Stimulated activated CD4-positive, alpha-beta T cell treated with anti-CD3 and anti-CD28 coated beads, Interleukin-1b, Interleukin-23, amount 100 ng/mL, for 4 hours (primary cell): ENCODE measurements at regions not wholly inside any gene's neighbourhood (a gene's known extent, or its start where the extent isn't known, plus 50 kb on each side); places are given as distances from the start of the nearest gene placed in this dataset.
"Not testable (repeated sequence)": the region's sequence is repeated elsewhere in the genome, so short reads cannot be mapped to it uniquely, and the experiment has no call there.

ENCODE experiments used
- DNase-seq, 2 donors: peaks; one replicate each; pipeline ENCODE4 v3.0.0-alpha.2; 2020; ENCODE audit warnings: low read depth in 2 of 2

DNA sequence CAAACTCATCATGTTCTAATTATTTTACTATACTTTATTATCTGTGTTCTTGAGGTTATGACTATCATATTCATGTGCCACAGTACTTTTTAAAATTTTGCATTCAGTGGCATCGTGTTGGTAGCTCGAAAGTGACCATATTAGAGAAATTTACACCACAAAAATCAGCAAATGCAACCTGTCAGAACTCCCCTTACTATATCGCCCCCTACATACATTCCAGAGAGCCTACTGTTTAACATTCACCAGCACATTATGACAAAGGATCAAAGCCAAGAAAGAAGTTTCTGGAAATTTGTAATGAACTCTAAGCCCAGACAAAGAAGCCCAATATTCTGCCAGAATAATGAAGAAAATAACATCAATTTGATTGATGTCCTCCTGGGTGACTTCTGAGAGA is 909.3 kb downstream of the LTN1 start:
- DNase-seq: no peak

DNA sequence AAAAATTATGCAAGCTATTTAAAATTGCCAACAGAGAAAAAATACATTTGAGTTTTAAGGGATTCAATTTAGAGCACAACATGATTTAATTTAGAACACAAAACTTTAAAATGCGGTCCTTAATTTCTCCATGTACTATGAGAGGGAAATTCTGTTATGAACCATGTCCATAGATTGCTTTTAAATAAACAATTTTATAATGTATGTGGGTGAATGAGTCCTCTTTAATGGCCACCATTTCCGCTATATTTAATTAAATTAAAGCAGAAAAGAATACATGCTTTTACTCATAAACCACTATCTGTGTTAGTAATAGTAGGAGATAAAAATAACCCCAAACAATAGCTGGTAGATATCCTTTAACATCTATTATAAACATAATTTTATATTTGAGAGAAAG is 914.6 kb downstream of the LTN1 start:
- DNase-seq: no peak

DNA sequence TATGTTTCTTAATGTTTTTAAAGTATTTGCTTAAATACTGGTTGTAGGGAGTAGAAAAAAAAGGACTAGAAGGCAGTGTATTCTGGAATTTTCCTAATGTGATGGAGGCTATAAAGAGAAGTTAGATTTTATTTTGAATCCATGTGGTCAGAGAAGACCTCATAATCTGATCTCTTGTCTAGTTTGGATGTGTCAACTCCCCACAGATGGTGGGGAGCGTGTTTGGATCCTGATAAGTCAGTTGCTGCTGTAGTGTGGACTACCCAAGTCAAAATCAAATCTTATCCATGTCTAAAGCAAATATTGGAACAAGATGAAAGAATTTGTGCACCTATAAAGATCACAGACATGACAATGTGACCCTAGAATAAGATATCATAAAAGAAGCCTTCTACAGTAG is 918.0 kb downstream of the LTN1 start:
- DNase-seq: no peak

DNA sequence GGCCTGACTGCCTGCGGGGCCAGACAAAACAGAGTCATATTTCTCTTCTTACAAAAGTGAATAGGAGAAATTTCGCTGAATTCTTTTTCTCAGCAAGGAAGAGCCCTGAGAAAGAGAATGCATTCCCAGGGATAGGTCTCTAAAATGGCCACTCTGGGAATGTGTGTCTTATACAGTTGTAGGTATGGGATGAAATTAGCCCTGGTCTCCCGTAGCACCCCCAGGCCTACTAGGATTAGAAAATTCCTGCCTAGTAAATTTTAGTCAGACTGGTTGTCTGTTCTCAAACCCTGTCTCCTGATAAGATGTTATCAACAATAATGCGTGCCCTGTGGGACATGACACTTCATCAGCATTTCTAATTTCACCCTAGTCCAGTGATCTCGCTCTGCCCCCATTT is 920.1 kb downstream of the LTN1 start:
- DNase-seq: no peak

DNA sequence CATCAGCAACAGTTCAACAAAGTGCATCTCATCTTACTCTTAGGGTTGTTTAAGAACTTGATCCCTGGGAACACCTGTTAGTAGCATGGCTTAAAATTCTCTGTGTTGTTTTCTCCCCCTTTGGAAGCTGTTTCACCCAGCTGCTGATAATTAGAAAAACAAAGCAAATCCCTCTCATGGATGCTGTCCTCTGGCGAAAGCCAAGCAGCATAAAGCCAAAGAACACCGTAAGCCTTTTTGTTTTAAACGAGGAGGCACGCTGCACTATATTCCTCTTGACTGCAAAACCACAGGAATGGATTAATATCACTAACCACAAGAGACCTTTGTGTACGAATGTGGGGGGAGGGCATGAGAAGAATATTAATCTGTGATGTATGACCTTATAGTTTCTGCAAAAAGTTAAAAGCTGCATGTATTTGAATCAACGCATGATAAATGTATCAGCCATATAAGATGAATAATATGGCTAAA is 923.2 kb downstream of the LTN1 start:
- no peak for DNase-seq

DNA sequence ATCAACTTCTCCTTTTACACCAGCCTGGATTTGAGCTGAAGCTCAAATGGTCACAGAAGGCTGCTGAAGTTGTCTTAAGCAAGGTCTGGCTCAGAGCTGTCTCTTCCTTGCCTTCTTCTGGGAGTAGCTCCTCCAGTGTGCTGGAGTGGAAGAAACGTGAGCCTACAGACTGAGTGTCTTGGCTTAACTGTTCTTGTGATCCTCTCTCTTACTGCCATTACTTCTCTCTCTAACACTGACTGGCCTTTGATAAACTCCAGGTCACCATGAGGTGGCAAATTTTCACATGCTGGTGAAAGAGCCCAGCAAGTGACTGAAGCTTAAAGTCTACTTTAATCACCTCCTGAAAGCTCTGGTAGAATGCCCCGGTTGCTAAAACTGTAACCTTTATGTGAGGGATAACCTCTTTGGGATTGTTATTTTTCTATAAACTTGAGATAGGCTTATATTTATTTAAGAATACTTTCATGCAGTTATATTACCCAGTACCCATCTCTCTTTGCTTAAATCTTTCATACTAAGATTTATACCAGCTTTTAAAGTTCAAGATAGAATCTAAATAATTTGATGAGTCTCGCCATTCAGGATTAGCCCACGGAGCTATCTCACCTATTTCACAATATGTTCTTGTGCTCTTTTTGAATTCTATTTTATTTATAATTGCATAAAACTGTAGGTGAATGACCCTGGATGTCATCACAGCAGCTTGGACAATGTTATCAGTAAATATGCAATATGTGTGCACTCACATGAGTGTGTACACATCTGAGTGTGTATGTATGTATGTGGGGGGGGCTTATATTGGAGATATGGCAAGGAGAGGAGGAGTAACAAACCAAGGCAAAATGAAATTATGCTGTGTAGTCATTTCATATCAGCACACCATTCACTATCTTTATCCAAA is 924.0 kb downstream of the LTN1 start:
- no peak for DNase-seq

DNA sequence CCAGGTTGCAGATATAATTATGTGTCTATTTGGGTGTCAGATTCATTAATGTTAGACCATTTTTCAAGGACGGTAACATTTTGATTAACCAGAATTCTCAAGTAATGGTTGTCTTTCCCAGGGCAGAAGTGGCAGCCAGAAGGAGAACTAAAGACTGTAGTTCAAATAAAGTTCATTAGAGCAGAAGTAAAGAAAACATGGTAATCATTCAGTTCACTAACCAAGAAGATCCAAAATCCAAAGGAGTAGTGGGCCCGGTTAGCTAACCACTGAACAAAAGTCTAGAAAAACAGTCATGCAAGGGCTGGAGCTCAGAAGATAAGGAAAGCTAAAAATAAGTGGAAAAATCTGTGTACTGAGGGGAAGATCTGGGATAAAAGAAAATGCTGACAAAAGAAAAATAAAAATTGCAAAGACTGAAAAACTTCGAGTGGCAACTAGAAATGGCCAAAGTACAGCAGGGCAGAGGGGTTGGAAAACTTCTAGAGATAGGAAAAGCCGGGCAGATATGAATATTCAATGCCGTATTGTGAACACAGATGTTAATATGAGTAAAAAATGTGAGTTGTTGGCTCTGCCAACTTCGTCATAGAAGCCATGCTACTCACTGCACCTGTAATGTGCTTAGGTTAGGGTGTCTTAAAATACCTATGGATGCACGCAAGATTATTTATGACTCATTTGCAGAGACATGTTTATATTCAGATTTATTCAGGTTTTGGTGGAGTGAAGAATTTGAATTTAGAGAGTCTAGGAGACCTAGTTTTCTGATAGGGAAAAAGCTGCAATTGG is 925.9 kb downstream of the LTN1 start:
- DNase-seq: no peak

DNA sequence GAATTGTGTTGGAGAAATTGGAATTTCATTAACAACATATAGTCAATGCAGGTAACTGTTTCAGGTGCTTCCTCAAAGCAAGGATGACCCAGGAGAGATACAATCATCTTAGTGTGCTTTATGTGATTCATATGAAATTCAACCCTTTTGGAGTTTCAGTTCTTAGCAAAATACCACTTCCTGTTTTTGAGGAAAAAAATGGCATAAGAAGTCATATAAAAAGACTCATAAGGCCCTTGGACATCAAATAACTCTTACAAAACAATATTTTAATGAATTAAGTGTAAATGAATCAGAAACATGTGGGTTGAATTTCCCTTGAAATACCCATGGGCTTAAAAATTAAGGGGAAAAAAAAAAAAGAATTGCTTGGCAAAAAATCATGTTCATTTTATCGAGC is 926.6 kb downstream of the LTN1 start:
- no peak for DNase-seq

DNA sequence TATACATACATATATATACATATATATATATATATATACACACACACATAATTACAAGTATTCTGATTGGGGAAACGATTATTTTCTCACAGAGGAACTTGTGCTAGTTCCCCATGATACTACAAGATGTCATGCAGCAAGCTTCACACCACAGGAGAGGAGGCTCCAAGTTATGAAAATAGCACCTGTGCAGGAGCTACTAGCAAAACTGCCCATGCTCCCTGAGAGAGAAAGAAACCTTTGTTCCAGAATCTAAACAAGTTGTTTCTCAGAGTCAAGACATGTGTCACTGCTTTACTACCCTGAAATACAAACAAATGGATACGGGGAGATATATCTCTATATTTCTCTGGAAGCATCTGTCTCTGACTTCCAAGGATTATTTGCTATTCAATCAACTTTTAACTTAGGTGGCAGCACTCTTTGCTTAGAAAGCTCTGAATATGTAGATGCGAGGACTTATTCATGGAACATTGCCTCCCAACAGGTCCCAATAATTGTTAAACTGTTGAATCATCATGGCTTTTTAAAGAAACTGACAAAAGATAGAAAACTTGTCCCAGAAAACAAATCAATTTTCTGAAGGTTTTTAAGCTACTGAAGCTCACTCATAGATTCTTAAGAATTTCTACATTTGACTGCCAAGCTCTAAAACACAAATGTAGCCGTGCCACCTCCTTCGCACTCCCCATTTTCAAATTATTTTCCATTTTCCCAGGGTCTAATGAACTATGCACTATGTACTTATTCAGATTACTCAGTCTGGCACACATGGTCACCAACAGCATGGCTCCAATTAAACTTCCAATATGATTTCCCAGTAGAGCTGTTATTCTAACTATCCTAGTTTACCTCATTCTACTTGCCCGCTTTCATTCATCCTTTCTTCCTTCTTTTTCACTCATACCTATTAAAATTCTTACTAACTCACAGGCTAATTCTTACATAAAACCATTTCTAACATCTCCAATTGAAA is 929.1 kb downstream of the LTN1 start:
- no peak for DNase-seq

DNA sequence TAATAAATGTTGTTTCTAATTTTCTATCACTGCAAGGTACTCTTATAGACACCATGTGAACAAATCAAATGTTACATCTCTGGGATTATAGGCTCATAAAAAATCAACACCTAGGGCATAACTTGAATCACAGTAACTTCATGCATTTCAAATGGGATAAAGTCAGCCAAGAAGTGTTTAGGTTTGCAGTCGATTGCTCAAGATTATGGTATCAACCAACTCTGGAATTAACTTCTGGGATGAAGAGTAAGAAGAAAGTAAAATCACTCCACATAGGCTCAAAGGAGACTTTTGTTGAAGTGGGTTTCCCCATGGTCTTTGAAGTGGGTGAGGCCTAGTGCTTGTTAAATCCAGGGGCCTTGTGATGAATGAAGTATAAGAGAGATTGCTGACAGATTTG is 939.7 kb downstream of the LTN1 start:
- DNase-seq: not testable (repeated sequence)

DNA sequence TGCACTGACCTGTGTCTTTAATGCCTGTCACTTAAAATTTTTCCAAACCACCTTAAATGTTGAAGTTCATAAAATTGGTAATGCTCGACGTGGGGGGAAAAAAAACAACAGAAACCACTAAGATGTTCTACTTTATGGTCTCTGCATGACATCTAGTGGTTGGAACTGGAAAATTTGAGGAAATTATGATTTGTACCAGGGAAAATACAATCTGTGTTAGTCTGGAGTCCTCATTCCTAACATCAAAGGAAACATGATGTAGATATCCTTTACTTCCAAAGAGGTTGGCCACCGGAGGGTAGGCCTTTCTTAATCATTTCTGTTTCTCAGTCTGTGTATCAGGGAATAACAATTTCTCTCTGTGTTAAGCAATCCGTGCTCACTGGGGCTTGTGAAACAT is 941.0 kb downstream of the LTN1 start:
- not testable (repeated sequence) for DNase-seq

DNA sequence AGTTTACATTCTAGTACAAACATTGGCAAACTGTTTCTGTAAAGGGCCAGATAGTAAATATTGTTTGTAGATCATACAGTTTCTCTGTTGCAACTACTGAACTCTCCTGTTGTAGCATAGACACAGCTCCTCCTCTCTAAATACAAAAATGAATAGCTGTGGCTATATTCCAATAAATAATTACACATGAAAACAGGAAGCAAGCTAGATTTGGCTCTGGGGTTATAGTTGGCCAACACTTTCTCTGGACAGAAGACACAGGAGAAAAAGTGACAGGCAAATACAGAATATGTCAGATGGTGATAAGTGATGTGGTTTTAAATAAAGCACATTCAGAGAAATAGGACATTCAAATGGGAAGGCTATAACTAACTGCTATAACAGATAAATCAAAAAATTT is 957.0 kb downstream of the LTN1 start:
- not testable (repeated sequence) for DNase-seq

DNA sequence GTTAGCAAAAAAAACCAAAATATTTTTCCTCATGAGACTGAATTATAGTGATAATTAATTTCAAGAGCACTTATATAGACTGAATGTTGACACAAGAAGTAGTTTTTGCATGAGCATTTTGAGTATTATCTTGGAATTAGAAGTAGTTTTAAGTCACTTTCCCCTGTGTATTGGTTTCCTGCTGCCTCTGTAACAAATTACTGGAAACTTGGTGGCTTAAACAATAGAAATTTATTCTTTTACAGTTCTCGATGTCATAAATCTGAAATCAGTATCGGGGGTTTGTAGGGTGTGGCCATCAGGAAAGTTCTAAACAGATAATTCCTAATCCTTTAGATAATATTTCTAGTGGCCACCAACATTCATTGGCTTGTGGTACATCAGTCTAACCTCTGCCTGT is 957.8 kb downstream of the LTN1 start:
- DNase-seq: not testable (repeated sequence)

DNA sequence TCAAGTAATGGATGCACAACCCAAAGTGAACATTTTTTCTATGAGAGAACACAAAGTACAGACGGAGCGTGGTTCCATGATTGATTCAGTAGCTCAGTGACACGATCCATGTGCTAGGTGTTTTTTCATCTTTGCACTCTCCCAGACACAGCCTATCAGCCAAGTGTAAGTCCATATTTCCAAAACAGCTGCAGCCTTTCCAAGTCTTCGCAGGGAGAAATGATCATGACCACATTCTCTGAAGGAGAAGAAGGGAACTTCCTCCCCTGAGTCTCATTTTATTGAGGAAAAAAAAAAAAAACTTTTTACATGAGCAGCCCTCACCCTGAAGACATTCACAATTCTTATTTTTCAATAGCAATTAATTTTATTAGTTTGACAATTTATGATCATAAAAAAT is 958.3 kb downstream of the LTN1 start:
- DNase-seq: not testable (repeated sequence)

DNA sequence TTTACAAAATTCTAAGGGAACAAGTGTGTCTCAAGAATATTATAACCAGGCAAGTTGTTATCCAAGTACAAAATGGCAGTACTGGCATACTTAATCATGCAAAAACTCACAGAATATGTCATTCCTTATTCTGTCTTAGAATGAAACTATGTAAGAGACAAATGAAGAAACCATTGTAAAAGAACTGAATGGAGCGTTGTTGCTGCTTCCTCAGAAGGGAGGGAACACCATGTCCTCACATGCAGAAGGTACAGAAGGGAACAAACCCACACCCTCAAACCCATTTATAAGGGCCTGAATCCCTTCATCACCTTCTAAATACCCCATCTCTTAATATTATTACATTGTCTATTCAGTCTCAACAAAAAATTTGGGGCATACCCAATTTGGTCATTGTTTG is 960.0 kb downstream of the LTN1 start:
- not testable (repeated sequence) for DNase-seq

DNA sequence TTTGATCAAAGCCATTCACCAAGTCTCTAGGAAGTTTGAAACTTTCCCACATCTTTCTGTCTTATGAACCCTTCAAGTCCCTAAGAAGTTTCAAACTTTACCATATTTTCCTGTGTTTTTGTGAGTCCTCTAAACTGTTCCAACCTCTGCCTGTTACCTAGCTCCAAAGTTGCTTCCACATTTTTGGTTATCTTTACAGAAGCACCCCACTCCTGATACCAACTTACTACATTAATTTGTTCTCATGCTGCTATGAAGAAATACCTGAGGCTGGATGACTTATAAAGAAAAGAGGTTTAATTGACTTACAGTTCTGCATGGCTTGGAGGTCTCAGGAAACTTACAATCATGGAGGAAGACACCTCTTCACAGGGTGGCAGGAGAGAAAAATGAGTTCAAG is 961.6 kb downstream of the LTN1 start:
- DNase-seq: not testable (repeated sequence)

DNA sequence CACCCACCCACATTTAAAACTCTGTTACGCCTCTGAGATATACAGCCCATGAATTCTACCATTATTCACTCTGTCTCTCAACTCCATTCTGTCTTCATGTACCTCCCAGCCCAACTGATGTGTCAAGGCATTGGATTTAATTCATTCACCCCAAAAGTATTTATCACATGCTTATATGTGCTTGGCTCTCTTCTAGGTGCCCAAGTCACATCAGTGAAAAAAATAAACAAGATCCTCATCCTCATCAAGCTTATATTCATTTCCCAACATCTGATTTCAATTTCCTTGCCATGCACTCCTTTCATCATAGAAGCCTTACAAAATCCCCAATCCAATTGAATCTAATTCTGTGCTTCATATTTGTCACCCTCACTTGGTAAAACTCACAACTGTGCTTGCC is 967.6 kb downstream of the LTN1 start:
- DNase-seq: no peak

DNA sequence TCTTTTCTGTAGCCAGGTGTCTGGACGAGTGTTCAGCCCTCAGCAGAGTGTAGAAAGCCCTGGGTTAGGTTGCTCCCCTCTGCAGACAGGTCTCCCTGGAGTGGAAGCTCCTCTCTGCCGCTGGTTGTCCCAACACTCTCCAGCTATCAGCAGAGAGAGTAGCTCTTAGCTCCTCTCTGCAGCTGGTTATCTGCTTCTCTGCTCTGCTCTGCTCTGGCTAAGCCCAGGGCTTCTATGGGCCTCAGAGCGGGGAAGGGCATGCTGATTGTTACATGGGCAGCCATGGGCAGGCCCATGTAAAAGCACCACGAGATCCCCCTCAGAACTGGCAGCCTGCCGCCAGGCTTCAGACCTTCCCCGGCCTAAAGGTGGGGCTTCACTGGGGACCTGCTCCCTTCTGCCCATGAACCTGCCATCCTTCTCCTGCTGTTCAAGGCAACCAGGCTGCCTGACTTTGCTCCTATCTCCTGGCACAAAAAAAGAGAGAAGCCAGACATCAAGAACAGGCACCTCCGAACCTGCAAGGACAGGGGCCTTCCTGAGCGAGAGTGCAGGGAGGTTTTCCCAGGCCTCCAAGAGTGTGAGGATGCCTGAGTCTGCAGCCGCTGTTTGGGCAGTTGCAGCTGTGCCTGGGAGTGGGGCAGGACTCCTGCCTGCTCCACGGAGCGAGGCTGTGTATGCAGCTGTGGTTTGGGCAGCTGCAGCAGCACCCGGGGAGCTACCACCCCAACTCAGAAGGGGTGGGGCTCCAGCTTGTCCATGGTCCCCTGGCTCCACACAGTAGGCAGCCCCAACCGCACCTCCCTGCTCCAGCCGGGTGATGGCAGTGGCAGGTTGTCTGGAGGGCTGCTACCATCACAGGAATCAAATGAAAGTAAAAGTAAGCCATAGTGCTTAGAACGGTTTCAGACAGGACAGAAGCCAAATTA is 973.7 kb downstream of the LTN1 start:
- DNase-seq: no peak

DNA sequence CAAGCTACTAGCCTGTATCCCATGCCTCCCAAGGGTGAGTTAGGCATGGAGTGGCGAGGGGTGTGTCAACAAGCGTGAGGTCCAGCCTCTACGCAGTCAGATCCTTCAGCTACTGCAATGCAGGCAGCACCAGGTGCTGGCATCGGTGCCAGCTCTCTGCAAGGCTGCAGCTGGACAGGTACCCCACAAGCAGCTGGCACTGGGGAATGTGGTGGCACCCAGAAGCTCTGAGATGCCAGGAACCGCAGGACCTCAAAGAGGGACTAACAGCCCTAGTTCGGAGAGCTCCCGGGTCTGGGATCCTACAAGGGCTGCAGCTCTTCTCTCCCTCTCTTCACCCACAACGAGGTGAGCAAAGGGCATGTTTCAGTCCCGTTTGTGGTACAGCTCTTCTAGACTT is 974.5 kb downstream of the LTN1 start:
- DNase-seq: no peak

DNA sequence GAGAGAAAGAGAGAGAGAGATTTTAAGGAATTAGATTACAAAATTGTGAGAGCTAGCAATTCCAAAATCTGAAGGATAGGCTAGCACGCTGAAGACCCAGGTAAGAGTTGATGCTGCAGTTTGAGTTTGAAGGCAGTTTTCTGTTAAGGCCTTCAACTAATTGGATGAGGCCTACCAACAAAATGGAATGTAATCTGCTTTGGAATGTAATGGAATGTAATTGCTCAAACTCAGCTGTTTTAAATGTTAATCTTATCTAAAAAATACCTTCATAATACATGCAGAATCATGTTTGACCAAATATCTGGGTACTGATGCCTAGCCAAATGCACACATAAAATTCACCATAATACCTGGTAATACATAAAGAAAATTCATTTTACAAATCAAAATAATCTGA is 976.1 kb downstream of the LTN1 start:
- DNase-seq: no peak

DNA sequence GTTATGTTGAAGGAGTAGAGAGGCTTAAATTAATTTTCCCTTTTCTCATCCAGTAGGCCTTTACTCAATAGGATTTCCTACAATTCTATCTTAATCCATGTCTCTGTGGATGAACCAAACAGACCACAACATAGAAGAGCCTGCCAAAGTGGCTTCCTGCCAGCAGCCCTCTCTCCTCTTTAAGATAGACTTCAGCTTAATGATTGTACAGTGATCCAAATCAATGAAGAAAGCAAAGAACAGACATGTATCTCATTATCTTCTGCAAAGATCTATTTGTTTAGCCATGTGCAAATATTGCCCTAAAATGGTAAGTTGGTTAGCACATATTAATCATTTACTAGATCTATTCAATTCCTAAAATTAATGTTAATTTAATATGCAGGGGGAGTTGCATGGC is 979.6 kb downstream of the LTN1 start:
- DNase-seq: not testable (repeated sequence)
